Fibroblast of pulmonary artery (primary cell): ENCODE measurements at regions not wholly inside any gene's neighbourhood (a gene's known extent, or its start where the extent isn't known, plus 50 kb on each side); places are given as distances from the start of the nearest gene placed in this dataset.
A peak's percentile ranks its signal among the peaks of the same experiment; 100 is the strongest.

ENCODE experiments used
- DNase-seq: peaks from one replicate; pipeline ENCODE4 v3.0.0-alpha.2; 2010; ENCODE audit warnings: low read depth
- H3K4me3 ChIP-seq: replicated peaks from 2 replicates; pipeline ENCODE4 v1.5.1; 2011; ENCODE audit warnings: low read depth, mild to moderate bottlenecking, control low read depth, low read length, moderate library complexity
- CTCF ChIP-seq: IDR thresholded peaks from 2 replicates; pipeline ENCODE4 v1.5.1; 2011; ENCODE audit warnings: mild to moderate bottlenecking, control low read depth, low read length, inconsistent platforms; ENCODE audit errors: missing control alignments

GRCh38 chr10:45071043-45071813, 70.5 kb downstream of the ZNF22 start:
- no peak for DNase-seq
- H3K4me3 ChIP-seq = no peak overlapping the region
- TF ChIP-seq CTCF = no peak

GRCh38 chr10:45075216-45075615, 74.5 kb downstream of the ZNF22 start:
- no peak for DNase-seq
- TF ChIP-seq CTCF = no peak
- H3K4me3 ChIP-seq = no peak overlapping the region

- no peak overlapping the region for H3K4me3 ChIP-seq
- no peak for TF ChIP-seq CTCF
- DNase-seq = no peak
Observed at GRCh38 chr10:45075826-45076380, 75.2 kb downstream of the ZNF22 start.

GRCh38 chr10:45076891-45077290, 76.2 kb downstream of the ZNF22 start:
- TF ChIP-seq CTCF = no peak
- no peak for DNase-seq
- H3K4me3 ChIP-seq = no peak overlapping the region

- no peak overlapping the region for H3K4me3 ChIP-seq
- no peak for TF ChIP-seq CTCF
- peak; percentile 8 for DNase-seq
Observed at GRCh38 chr10:45080331-45080730, 79.6 kb downstream of the ZNF22 start.

- no peak overlapping the region for H3K4me3 ChIP-seq
- TF ChIP-seq CTCF = no peak
- no peak for DNase-seq
Observed at GRCh38 chr10:45082176-45082575, 81.5 kb downstream of the ZNF22 start.

- TF ChIP-seq CTCF = no peak
- DNase-seq = no peak
- H3K4me3 ChIP-seq = no peak overlapping the region
Observed at GRCh38 chr10:45091968-45092367, 91.2 kb downstream of the ZNF22 start.
